Neutrophil (primary cell): ENCODE measurements at regions not wholly inside any gene's neighbourhood (a gene's known extent, or its start where the extent isn't known, plus 50 kb on each side); places are given as distances from the start of the nearest gene placed in this dataset.

Source experiments
- H3K27ac ChIP-seq: fragments of 200-600 bp; sonication (generic); 2 replicates; pipeline ENCODE4 v1.5.1; 2016; ENCODE audit warnings: mild to moderate bottlenecking, moderate library complexity
- H3K27me3 ChIP-seq: fragments of 200-600 bp; sonication (generic); 2 replicates; pipeline ENCODE4 v1.6.0; 2016; ENCODE audit warnings: mild to moderate bottlenecking
- H3K36me3 ChIP-seq: fragments of 200-600 bp; sonication (generic); 2 replicates; pipeline ENCODE4 v1.5.1; 2017
- H3K4me1 ChIP-seq, 2 experiments: fragments of 200-600 bp in 1 of 2; sonication (generic) in 1 of 2; 1 replicate in 1 of 2; 2 replicates in 1 of 2; pipeline versions ENCODE4 v1.5.1 to v1.6.1; 2013 to 2016; ENCODE audit warnings: low read depth in 1 of 2, low read length in 1 of 2, mild to moderate bottlenecking in 1 of 2, moderate library complexity in 1 of 2; ENCODE audit not compliant: control insufficient read depth in 1 of 2, insufficient read depth in 1 of 2
- H3K4me3 ChIP-seq, 2 experiments: fragments of 200-600 bp in 1 of 2; sonication (generic) in 1 of 2; 1 replicate in 1 of 2; 2 replicates in 1 of 2; pipeline ENCODE4 v1.5.1; 2013 to 2016; ENCODE audit warnings: low read depth in 1 of 2, low read length in 1 of 2, mild to moderate bottlenecking in 1 of 2, moderate library complexity in 1 of 2
- H3K9me3 ChIP-seq: fragments of 200-600 bp; sonication (generic); 2 replicates; pipeline ENCODE4 v1.5.1; 2016
- TF ChIP-seq, protein P1 (sequence below): fragments of 200-600 bp; sonication (generic); IDR thresholded peaks from 2 replicates; pipeline ENCODE4 v1.5.1; 2016; ENCODE audit warnings: antibody characterized with exemption

DNA sequence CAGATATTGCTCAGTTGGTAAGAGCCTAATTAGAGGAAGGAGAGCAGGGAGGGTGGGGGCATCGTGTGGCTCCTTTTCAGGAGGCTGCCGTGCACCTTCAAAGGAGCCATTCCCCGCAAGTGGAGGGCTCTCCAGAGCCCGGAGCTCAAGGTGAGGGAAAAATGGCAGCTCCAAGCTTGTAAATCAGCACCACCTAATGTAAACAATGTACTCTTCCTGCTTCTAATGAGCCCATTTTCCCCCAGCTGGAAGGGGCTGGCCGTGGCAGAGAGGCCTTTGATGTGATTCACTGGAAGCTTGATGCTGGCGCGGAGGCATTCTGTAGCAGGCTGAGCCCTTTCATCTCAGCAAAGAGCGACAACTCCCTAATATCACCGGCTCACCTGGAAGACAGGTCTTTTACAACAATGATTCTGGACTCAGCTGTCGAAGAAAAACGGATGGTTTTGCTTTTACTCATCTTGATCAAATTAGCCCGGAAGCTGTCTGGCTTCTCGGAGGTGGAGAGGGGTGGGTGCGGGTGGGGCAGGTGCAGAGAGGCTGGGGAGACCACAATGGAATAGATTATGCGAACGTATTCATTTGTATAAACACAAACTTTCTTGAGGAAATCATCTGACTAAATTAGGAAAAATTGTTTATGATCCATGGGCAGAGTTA is 112.5 kb downstream of the RRAGC start:
- Histone ChIP-seq H3K4me1 (no peaks in the 10 kb centered on the region), H3K9me3 (no peaks in the 10 kb centered on the region), H3K36me3 (no peaks in the 10 kb centered on the region), H3K27me3 (peaks cover 47% of the 10 kb centered on the region), H3K4me3 (no peak overlapping the region), H3K27ac (no peak overlapping the region)
- TF ChIP-seq, protein P1, sequence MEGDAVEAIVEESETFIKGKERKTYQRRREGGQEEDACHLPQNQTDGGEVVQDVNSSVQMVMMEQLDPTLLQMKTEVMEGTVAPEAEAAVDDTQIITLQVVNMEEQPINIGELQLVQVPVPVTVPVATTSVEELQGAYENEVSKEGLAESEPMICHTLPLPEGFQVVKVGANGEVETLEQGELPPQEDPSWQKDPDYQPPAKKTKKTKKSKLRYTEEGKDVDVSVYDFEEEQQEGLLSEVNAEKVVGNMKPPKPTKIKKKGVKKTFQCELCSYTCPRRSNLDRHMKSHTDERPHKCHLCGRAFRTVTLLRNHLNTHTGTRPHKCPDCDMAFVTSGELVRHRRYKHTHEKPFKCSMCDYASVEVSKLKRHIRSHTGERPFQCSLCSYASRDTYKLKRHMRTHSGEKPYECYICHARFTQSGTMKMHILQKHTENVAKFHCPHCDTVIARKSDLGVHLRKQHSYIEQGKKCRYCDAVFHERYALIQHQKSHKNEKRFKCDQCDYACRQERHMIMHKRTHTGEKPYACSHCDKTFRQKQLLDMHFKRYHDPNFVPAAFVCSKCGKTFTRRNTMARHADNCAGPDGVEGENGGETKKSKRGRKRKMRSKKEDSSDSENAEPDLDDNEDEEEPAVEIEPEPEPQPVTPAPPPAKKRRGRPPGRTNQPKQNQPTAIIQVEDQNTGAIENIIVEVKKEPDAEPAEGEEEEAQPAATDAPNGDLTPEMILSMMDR: no peak

DNA sequence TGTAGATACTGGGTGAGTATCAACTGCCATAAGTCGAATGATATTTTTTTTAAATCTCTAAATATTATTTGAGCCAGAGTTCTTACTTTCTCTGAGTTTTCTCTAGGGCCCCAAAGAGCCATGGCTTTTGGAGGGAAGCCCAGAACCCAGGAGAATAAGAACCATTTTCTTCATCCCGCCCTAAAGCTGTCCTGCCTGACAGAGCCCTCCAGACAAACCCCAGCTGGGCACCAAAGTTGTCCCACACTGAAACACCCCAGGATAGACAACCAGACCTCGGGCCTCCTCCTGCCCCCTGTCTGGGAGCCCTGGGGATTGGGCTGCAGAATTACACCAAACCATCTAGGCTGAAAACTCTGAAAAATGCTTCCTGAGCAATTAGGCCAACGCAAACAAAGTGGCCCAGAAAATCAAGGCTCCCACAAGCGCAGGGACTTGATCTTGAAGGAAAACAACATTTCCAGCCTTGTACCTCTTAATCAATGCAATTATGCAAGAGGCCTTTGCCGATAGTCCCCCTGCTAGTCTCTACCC is 113.1 kb downstream of the RRAGC start:
- TF ChIP-seq, protein P1: no peak

DNA sequence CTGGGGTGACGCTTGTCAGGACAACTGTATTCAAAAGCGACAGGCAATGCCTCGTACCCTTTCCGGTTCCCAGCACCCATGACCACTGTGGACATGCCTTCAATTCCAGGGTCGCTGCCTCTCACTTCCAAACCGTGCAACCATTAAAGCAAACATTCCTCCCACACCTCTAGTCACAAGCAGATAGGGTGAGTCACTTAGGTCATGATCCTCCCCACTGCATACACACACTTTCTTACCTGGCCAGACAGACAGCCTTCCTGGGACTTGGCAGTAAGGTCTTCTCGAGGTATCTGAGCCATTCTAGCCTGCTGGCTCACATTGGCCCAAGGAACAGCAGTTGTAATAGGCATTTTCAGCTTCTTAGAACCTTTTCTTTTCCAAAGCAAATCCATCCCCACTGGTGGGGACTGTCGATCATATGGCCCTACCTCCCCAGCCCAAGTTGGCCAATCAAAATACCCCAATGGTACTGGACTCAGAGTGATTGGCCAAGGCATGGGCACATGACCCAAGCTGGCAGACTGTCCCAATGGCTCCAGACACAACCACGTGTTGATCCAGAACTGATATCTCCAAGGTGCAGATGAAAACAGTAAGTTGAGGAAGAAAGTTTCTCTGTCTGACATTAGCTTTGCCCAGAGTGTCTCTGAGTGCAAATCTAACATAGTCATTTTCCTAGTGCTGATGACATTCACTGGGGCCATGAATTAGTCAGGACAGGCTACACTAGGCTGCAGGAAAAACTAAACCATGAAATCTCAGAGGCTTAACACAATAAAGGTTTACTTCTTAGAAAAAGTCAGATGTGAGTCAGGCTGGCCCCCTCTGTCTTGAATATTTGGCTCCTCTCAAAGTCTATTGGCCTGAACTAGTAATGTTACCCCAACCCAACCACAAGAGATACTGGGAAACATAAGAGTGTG is 113.8 kb downstream of the RRAGC start:
- H3K9me3 ChIP-seq: no peaks in the 10 kb centered on the region
- H3K4me3 ChIP-seq: no peak overlapping the region
- H3K27me3 ChIP-seq: peaks cover 36% of the 10 kb centered on the region
- TF ChIP-seq, protein P1: no peak
- H3K36me3 ChIP-seq: no peaks in the 10 kb centered on the region
- no peaks in the 10 kb centered on the region for H3K4me1 ChIP-seq
- H3K27ac ChIP-seq: no peak overlapping the region

More for the DNA sequence above, 113.1 kb downstream of the RRAGC start:
- Histone ChIP-seq H3K27me3 (peaks cover 41% of the 10 kb centered on the region), H3K27ac (no peak overlapping the region), H3K9me3 (no peaks in the 10 kb centered on the region), H3K36me3 (no peaks in the 10 kb centered on the region), H3K4me1 (no peaks in the 10 kb centered on the region), H3K4me3 (no peak overlapping the region)

DNA sequence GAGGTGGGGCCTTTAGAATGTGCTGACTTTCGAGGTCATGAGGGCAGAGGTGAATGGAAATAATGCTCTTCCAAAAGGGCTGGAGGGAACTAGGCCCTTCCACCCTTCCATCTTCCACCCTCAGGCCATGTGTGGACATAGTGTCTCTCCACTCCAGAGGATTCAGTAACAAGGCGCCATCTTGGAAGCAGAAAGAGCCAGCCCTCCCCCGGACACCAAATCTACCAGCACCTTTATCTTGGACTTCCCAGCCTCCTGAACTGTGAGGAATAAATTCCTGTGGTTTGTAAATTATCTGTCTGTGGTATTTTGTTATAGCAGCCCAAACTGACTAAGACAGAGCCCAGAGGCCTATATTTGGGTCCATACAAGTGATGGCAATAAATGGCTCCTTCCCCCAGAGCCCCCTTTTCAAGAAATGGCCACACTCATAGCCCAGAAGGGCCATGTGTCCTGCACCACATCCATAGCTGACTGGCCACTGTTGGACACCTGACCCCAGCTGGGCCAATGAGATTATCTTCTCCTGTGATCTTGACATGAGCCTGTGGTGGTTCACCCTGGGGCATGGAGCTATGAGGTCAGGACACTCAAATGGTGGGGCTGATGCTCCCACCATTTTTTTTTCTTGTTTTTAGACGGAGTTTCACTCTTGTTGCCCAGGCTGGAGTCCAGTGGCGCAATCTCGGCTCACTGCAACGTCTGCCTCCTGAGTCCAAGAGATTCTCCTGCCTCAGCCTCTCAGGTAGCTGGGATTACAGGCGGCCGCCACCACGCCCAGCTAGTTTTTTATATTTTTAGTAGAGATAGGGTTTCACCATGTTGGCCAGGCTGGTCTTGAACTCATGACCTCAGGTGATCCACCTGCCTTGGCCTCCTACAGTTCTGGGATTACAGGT is 114.9 kb downstream of the RRAGC start:
- Histone ChIP-seq H3K36me3 (no peaks in the 10 kb centered on the region), H3K27me3 (peaks cover 25% of the 10 kb centered on the region), H3K4me1 (no peaks in the 10 kb centered on the region), H3K27ac (no peak overlapping the region), H3K4me3 (no peak overlapping the region), H3K9me3 (no peaks in the 10 kb centered on the region)
- TF ChIP-seq, protein P1: no peak

DNA sequence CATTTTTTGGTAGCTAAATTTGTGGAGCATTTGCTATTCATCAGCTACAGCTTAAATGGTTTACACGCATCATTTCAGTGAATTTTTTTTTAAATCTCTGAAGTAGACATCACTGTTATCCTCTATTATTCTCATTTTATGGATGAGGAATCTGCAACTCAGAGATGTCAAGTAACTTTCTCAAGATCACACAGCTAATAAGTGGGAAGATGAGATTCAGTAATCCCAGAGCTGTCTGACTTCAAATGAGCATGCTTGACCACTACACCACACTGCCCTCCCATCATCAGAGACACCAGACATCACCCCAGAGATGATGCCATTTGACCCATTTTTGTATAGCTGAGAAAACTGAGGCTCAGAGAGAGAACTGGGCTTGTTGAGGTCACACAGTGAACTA is 116.4 kb downstream of the RRAGC start:
- no peaks in the 10 kb centered on the region for H3K9me3 ChIP-seq
- no peaks in the 10 kb centered on the region for H3K36me3 ChIP-seq
- peaks cover 20% of the 10 kb centered on the region for H3K27me3 ChIP-seq
- no peak overlapping the region for H3K27ac ChIP-seq
- H3K4me3 ChIP-seq: no peak overlapping the region
- H3K4me1 ChIP-seq: no peaks in the 10 kb centered on the region
- TF ChIP-seq, protein P1: no peak
